ENCODE measurements at regions not wholly inside any gene's neighbourhood (a gene's known extent, or its start where the extent isn't known, plus 50 kb on each side); places are given as distances from the start of the nearest gene placed in this dataset.

GRCh38 chr13:44764302-44764692, 188.2 kb upstream of the TSC22D1 start (continued):
- TF ChIP-seq ZNF585B (tag by site-specific recombination; IDR thresholded peaks at IDR 0.05): no peak
- TF ChIP-seq ZBTB6 (tag by site-specific recombination; IDR thresholded peaks at IDR 0.05): no peak

- Histone ChIP-seq H3K4me1 (ENCODE audit: control insufficient read depth, insufficient read depth, low read length) (peaks cover 18% of the 10 kb centered on the region), H3K4me3 (ENCODE audit: low read depth, low read length) (no peak overlapping the region), H3K27ac (ENCODE audit: extremely low read depth, low read depth, low read length) (no peak overlapping the region), H3K36me3 (ENCODE audit: control insufficient read depth in 2 of 2, insufficient read depth in 1 of 2, low read length in 2 of 2) (no peaks in the 10 kb centered on the region), H3K9me3 (ENCODE audit: control insufficient read depth, insufficient read depth, low read depth, low read length) (no peaks in the 10 kb centered on the region)
- POLR2A ChIA-PET: no interaction called here
- TF ChIP-seq ZNF112 (tag by site-specific recombination; IDR thresholded peaks at IDR 0.05) (no peak), ZSCAN16 (tag by site-specific recombination; IDR thresholded peaks at IDR 0.05) (no peak), ZNF529 (tag by site-specific recombination; IDR thresholded peaks at IDR 0.05; ENCODE audit: insufficient replicate concordance) (no peak), ZNF837 (tag by site-specific recombination; IDR thresholded peaks at IDR 0.05) (no peak), SP3 (tag by site-specific recombination; IDR thresholded peaks at IDR 0.05) (no peak), ZNF747 (tag by site-specific recombination; IDR thresholded peaks at IDR 0.05) (no peak), IKZF3 (tag by site-specific recombination; IDR thresholded peaks at IDR 0.05) (no peak), ATF2 (tag by site-specific recombination; IDR thresholded peaks at IDR 0.05; ENCODE audit: low read depth) (no peak), HOXA7 (CRISPR knock-in tag; IDR thresholded peaks at IDR 0.05; ENCODE audit: borderline replicate concordance) (no peak), MYNN (tag by site-specific recombination; IDR thresholded peaks at IDR 0.05; ENCODE audit: borderline replicate concordance) (no peak), ZNF658 (tag by site-specific recombination; IDR thresholded peaks at IDR 0.05) (no peak), BCL11B (tag by site-specific recombination; IDR thresholded peaks at IDR 0.05; ENCODE audit: low read depth) (no peak), SP7 (tag by site-specific recombination; IDR thresholded peaks at IDR 0.05) (no peak), ZFP69B (tag by site-specific recombination; IDR thresholded peaks at IDR 0.05) (no peak), ZNF423 (tag by site-specific recombination; IDR thresholded peaks at IDR 0.05) (no peak)
- CTCF ChIA-PET: no interaction called here
Measured at GRCh38 chr13:44763615-44764301, 187.6 kb upstream of the TSC22D1 start.

- POLR2A ChIA-PET: no interaction called here
- H3K9me3 ChIP-seq (ENCODE audit: control insufficient read depth, insufficient read depth, low read depth, low read length): no peaks in the 10 kb centered on the region
- H3K4me3 ChIP-seq (ENCODE audit: low read depth, low read length): no peak overlapping the region
- peaks cover 19% of the 10 kb centered on the region for H3K4me1 ChIP-seq (ENCODE audit: control insufficient read depth, insufficient read depth, low read length)
- CTCF ChIA-PET: interaction anchor here (0.8 kb wide), 1 partner anchor 280 kb away, joined by 4 read pairs; no protein-coding TSS in a partner anchor
- no peaks in the 10 kb centered on the region for H3K36me3 ChIP-seq (ENCODE audit: control insufficient read depth in 2 of 2, insufficient read depth in 1 of 2, low read length in 2 of 2)
- H3K27ac ChIP-seq (ENCODE audit: extremely low read depth, low read depth, low read length): no peak overlapping the region
- TF ChIP-seq ZBTB8A (tag by site-specific recombination; IDR thresholded peaks at IDR 0.05): no peak
- TF ChIP-seq SCRT2 (tag by site-specific recombination; IDR thresholded peaks at IDR 0.05): no peak
- no peak for TF ChIP-seq ZNF510 (tag by site-specific recombination; IDR thresholded peaks at IDR 0.05; ENCODE audit: insufficient replicate concordance)
- no peak for TF ChIP-seq HOXA7 (CRISPR knock-in tag; IDR thresholded peaks at IDR 0.05; ENCODE audit: borderline replicate concordance)
- no peak for TF ChIP-seq ZNF302 (tag by site-specific recombination; IDR thresholded peaks at IDR 0.05; ENCODE audit: low read depth)
- no peak for TF ChIP-seq ZNF354C (tag by site-specific recombination; IDR thresholded peaks at IDR 0.05; ENCODE audit: borderline replicate concordance, low read depth)
- TF ChIP-seq ZNF391 (tag by site-specific recombination; IDR thresholded peaks at IDR 0.05; ENCODE audit: borderline replicate concordance, low read depth): no peak
- TF ChIP-seq PRDM2 (tag by site-specific recombination; IDR thresholded peaks at IDR 0.05; ENCODE audit: borderline replicate concordance): no peak
- no peak for TF ChIP-seq ZNF530 (tag by site-specific recombination; IDR thresholded peaks at IDR 0.05; ENCODE audit: low read depth)
Measured at GRCh38 chr13:44762911-44763310, 186.8 kb upstream of the TSC22D1 start.
